Spleen (tissue), 7 donors: ENCODE measurements at regions not wholly inside any gene's neighbourhood (a gene's known extent, or its start where the extent isn't known, plus 50 kb on each side); places are given as distances from the start of the nearest gene placed in this dataset.

ENCODE experiments used
- CTCF ChIP-seq, 11 experiments: fragments of 200-600 bp in 7 of 11; fragments of 450-650 bp in 4 of 11; sonication (generic) in 4 of 11; IDR thresholded peaks in 8 of 11; conservative IDR thresholded peaks in 3 of 11; 1 replicate in 7 of 11; 2 replicates in 4 of 11; pipeline versions ENCODE4 v1.4.0 to v1.8.0; 2016 to 2021; ENCODE audit warnings: antibody characterized with exemption in 11 of 11, inconsistent platforms in 4 of 11, mild to moderate bottlenecking in 1 of 11
- POLR2A ChIP-seq, 3 donors: fragments of 450-650 bp; IDR thresholded peaks; one replicate each; pipeline ENCODE4 v1.5.1; 2017; ENCODE audit warnings: antibody characterized with exemption in 3 of 3, mild to moderate bottlenecking in 1 of 3
- donor health status: DM: no; HTN: no; CAD: no; lungs with moderate emphysema.
- donor health status: DM: no; HTN: no; CAD: no.
- donor health status: DM: no; HTN: no; CAD: no.

- TF ChIP-seq POLR2A (IDR thresholded peaks at IDR 0.05) (no peak), CTCF (IDR thresholded peaks at IDR 0.05 in 8 of 11, conservative IDR thresholded peaks at IDR 0.05 in 3 of 11) (no peak)
Observed at GRCh38 chr7:79653136-79653631, 199.7 kb upstream of the MAGI2 start.
